Ovary (tissue), 3 donors: ENCODE measurements at regions not wholly inside any gene's neighbourhood (a gene's known extent, or its start where the extent isn't known, plus 50 kb on each side); places are given as distances from the start of the nearest gene placed in this dataset.

Experiments used
- POLR2A ChIP-seq: fragments of 450-650 bp; IDR thresholded peaks from one replicate; pipeline ENCODE4 v1.6.1; 2017; ENCODE audit warnings: antibody characterized with exemption, mild to moderate bottlenecking, moderate library complexity
- TF ChIP-seq, protein P1 (sequence below), 3 donors: fragments of 450-650 bp in 2 of 3; fragments of 200-600 bp in 1 of 3; IDR thresholded peaks; one replicate each; pipeline versions ENCODE4 v1.5.1 to v1.8.0; 2016 to 2022; ENCODE audit warnings: antibody characterized with exemption in 3 of 3, mild to moderate bottlenecking in 1 of 3
- donor health status: DM: no; HTN: no; CAD: no.

DNA sequence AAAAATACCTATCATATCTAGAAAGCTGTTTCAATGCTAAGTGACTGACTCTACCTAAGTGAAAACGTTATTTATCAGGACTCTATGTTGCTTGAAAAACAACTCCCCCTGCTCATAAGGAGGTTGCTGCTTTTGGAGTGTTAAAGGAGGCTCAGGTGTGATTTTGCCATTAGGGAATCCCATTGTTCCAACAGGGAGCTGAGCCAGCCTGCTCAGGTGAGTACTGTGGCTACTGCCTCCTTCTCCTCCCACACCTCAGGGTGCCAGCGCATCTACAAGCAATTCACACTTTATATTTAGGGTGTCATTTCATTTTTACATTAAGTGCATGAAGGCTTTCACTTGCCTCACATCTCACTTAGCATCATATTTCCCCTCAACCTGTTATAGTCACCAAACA is 84.7 kb downstream of the SEM1 start:
- TF ChIP-seq, protein P1, sequence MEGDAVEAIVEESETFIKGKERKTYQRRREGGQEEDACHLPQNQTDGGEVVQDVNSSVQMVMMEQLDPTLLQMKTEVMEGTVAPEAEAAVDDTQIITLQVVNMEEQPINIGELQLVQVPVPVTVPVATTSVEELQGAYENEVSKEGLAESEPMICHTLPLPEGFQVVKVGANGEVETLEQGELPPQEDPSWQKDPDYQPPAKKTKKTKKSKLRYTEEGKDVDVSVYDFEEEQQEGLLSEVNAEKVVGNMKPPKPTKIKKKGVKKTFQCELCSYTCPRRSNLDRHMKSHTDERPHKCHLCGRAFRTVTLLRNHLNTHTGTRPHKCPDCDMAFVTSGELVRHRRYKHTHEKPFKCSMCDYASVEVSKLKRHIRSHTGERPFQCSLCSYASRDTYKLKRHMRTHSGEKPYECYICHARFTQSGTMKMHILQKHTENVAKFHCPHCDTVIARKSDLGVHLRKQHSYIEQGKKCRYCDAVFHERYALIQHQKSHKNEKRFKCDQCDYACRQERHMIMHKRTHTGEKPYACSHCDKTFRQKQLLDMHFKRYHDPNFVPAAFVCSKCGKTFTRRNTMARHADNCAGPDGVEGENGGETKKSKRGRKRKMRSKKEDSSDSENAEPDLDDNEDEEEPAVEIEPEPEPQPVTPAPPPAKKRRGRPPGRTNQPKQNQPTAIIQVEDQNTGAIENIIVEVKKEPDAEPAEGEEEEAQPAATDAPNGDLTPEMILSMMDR (IDR thresholded peaks at IDR 0.05): no peak
- TF ChIP-seq POLR2A: no peak
